ENCODE measurements at regions not wholly inside any gene's neighbourhood (a gene's known extent, or its start where the extent isn't known, plus 50 kb on each side); places are given as distances from the start of the nearest gene placed in this dataset.

GRCh38 chr6:8710668-8711431 lies 275.5 kb upstream of the SLC35B3 start:
- no peaks in the 10 kb centered on the region for H3K36me3 ChIP-seq (ENCODE audit: control insufficient read depth, low read depth, low read length)
- no peak overlapping the region for H3K4me3 ChIP-seq (ENCODE audit: low read length)
- H3K4me1 ChIP-seq (ENCODE audit: control insufficient read depth, low read depth, low read length): peaks cover 1% of the 10 kb centered on the region
- no peaks in the 10 kb centered on the region for H3K9me3 ChIP-seq (ENCODE audit: control insufficient read depth, low read depth, low read length)
- no peaks in the 10 kb centered on the region for H3K27me3 ChIP-seq (ENCODE audit: control insufficient read depth, insufficient read depth, low read length)
- no peak overlapping the region for H3K27ac ChIP-seq (ENCODE audit: low read length)
- no peak overlapping the region for H3K9ac ChIP-seq (ENCODE audit: low read length)

- no peaks in the 10 kb centered on the region for H3K36me3 ChIP-seq (ENCODE audit: control insufficient read depth, low read depth, low read length)
- H3K27ac ChIP-seq (ENCODE audit: low read length): no peak overlapping the region
- no peak overlapping the region for H3K9ac ChIP-seq (ENCODE audit: low read length)
- H3K27me3 ChIP-seq (ENCODE audit: control insufficient read depth, insufficient read depth, low read length): no peaks in the 10 kb centered on the region
- H3K4me1 ChIP-seq (ENCODE audit: control insufficient read depth, low read depth, low read length): peaks cover 8% of the 10 kb centered on the region
- H3K4me3 ChIP-seq (ENCODE audit: low read length): no peak overlapping the region
- H3K9me3 ChIP-seq (ENCODE audit: control insufficient read depth, low read depth, low read length): no peaks in the 10 kb centered on the region
Measured at GRCh38 chr6:8707956-8708772, 272.8 kb upstream of the SLC35B3 start.

GRCh38 chr6:8707369-8707768 lies 272.0 kb upstream of the SLC35B3 start:
- no peak overlapping the region for H3K4me3 ChIP-seq (ENCODE audit: low read length)
- no peak overlapping the region for H3K9ac ChIP-seq (ENCODE audit: low read length)
- H3K9me3 ChIP-seq (ENCODE audit: control insufficient read depth, low read depth, low read length): no peaks in the 10 kb centered on the region
- peaks cover 8% of the 10 kb centered on the region for H3K4me1 ChIP-seq (ENCODE audit: control insufficient read depth, low read depth, low read length)
- no peak overlapping the region for H3K27ac ChIP-seq (ENCODE audit: low read length)
- no peaks in the 10 kb centered on the region for H3K36me3 ChIP-seq (ENCODE audit: control insufficient read depth, low read depth, low read length)
- H3K27me3 ChIP-seq (ENCODE audit: control insufficient read depth, insufficient read depth, low read length): no peaks in the 10 kb centered on the region

GRCh38 chr6:8705435-8706020 lies 270.2 kb upstream of the SLC35B3 start:
- H3K36me3 ChIP-seq (ENCODE audit: control insufficient read depth, low read depth, low read length): no peaks in the 10 kb centered on the region
- H3K9me3 ChIP-seq (ENCODE audit: control insufficient read depth, low read depth, low read length): no peaks in the 10 kb centered on the region
- no peak overlapping the region for H3K9ac ChIP-seq (ENCODE audit: low read length)
- no peaks in the 10 kb centered on the region for H3K27me3 ChIP-seq (ENCODE audit: control insufficient read depth, insufficient read depth, low read length)
- H3K4me3 ChIP-seq (ENCODE audit: low read length): no peak overlapping the region
- H3K4me1 ChIP-seq (ENCODE audit: control insufficient read depth, low read depth, low read length): peaks cover 8% of the 10 kb centered on the region
- H3K27ac ChIP-seq (ENCODE audit: low read length): no peak overlapping the region

GRCh38 chr6:8703059-8703458 lies 267.7 kb upstream of the SLC35B3 start:
- H3K9me3 ChIP-seq (ENCODE audit: control insufficient read depth, low read depth, low read length): no peaks in the 10 kb centered on the region
- no peak overlapping the region for H3K9ac ChIP-seq (ENCODE audit: low read length)
- H3K27me3 ChIP-seq (ENCODE audit: control insufficient read depth, insufficient read depth, low read length): no peaks in the 10 kb centered on the region

GRCh38 chr6:8688821-8689220 lies 253.5 kb upstream of the SLC35B3 start:
- Histone ChIP-seq H3K4me3 (ENCODE audit: low read length) (no peak overlapping the region), H3K9ac (ENCODE audit: low read length) (no peak overlapping the region), H3K27ac (ENCODE audit: low read length) (no peak overlapping the region), H3K36me3 (ENCODE audit: control insufficient read depth, low read depth, low read length) (no peaks in the 10 kb centered on the region), H3K4me1 (ENCODE audit: control insufficient read depth, low read depth, low read length) (no peaks in the 10 kb centered on the region), H3K9me3 (ENCODE audit: control insufficient read depth, low read depth, low read length) (peaks cover 3% of the 10 kb centered on the region), H3K27me3 (ENCODE audit: control insufficient read depth, insufficient read depth, low read length) (no peaks in the 10 kb centered on the region)

More at GRCh38 chr6:8703059-8703458, 267.7 kb upstream of the SLC35B3 start:
- Histone ChIP-seq H3K36me3 (ENCODE audit: control insufficient read depth, low read depth, low read length) (no peaks in the 10 kb centered on the region), H3K27ac (ENCODE audit: low read length) (no peak overlapping the region), H3K4me1 (ENCODE audit: control insufficient read depth, low read depth, low read length) (peaks cover 8% of the 10 kb centered on the region), H3K4me3 (ENCODE audit: low read length) (no peak overlapping the region)

GRCh38 chr6:8686077-8686476 lies 250.7 kb upstream of the SLC35B3 start:
- no peaks in the 10 kb centered on the region for H3K4me1 ChIP-seq (ENCODE audit: control insufficient read depth, low read depth, low read length)
- H3K9ac ChIP-seq (ENCODE audit: low read length): no peak overlapping the region
- no peaks in the 10 kb centered on the region for H3K27me3 ChIP-seq (ENCODE audit: control insufficient read depth, insufficient read depth, low read length)
- H3K27ac ChIP-seq (ENCODE audit: low read length): no peak overlapping the region
- H3K4me3 ChIP-seq (ENCODE audit: low read length): no peak overlapping the region
- no peaks in the 10 kb centered on the region for H3K36me3 ChIP-seq (ENCODE audit: control insufficient read depth, low read depth, low read length)
- H3K9me3 ChIP-seq (ENCODE audit: control insufficient read depth, low read depth, low read length): no peaks in the 10 kb centered on the region

GRCh38 chr6:8683204-8683603 lies 247.9 kb upstream of the SLC35B3 start:
- H3K9me3 ChIP-seq (ENCODE audit: control insufficient read depth, low read depth, low read length): no peaks in the 10 kb centered on the region
- no peak overlapping the region for H3K4me3 ChIP-seq (ENCODE audit: low read length)
- no peak overlapping the region for H3K27ac ChIP-seq (ENCODE audit: low read length)
- H3K9ac ChIP-seq (ENCODE audit: low read length): no peak overlapping the region
- H3K4me1 ChIP-seq (ENCODE audit: control insufficient read depth, low read depth, low read length): no peaks in the 10 kb centered on the region
- no peaks in the 10 kb centered on the region for H3K36me3 ChIP-seq (ENCODE audit: control insufficient read depth, low read depth, low read length)
- H3K27me3 ChIP-seq (ENCODE audit: control insufficient read depth, insufficient read depth, low read length): no peaks in the 10 kb centered on the region

GRCh38 chr6:8679823-8680222 lies 244.5 kb upstream of the SLC35B3 start:
- H3K27me3 ChIP-seq (ENCODE audit: control insufficient read depth, insufficient read depth, low read length): no peaks in the 10 kb centered on the region
- no peaks in the 10 kb centered on the region for H3K9me3 ChIP-seq (ENCODE audit: control insufficient read depth, low read depth, low read length)
- no peak overlapping the region for H3K27ac ChIP-seq (ENCODE audit: low read length)
- no peaks in the 10 kb centered on the region for H3K4me1 ChIP-seq (ENCODE audit: control insufficient read depth, low read depth, low read length)
- H3K36me3 ChIP-seq (ENCODE audit: control insufficient read depth, low read depth, low read length): no peaks in the 10 kb centered on the region
- no peak overlapping the region for H3K4me3 ChIP-seq (ENCODE audit: low read length)
- no peak overlapping the region for H3K9ac ChIP-seq (ENCODE audit: low read length)

GRCh38 chr6:8678466-8678865 lies 243.1 kb upstream of the SLC35B3 start:
- Histone ChIP-seq H3K4me1 (ENCODE audit: control insufficient read depth, low read depth, low read length) (no peaks in the 10 kb centered on the region), H3K36me3 (ENCODE audit: control insufficient read depth, low read depth, low read length) (no peaks in the 10 kb centered on the region), H3K4me3 (ENCODE audit: low read length) (no peak overlapping the region), H3K9me3 (ENCODE audit: control insufficient read depth, low read depth, low read length) (no peaks in the 10 kb centered on the region), H3K27me3 (ENCODE audit: control insufficient read depth, insufficient read depth, low read length) (no peaks in the 10 kb centered on the region), H3K9ac (ENCODE audit: low read length) (no peak overlapping the region), H3K27ac (ENCODE audit: low read length) (no peak overlapping the region)

- Histone ChIP-seq H3K36me3 (ENCODE audit: control insufficient read depth, low read depth, low read length) (no peaks in the 10 kb centered on the region), H3K27ac (ENCODE audit: low read length) (no peak overlapping the region), H3K4me1 (ENCODE audit: control insufficient read depth, low read depth, low read length) (no peaks in the 10 kb centered on the region), H3K27me3 (ENCODE audit: control insufficient read depth, insufficient read depth, low read length) (no peaks in the 10 kb centered on the region), H3K9ac (ENCODE audit: low read length) (no peak overlapping the region), H3K9me3 (ENCODE audit: control insufficient read depth, low read depth, low read length) (no peaks in the 10 kb centered on the region), H3K4me3 (ENCODE audit: low read length) (no peak overlapping the region)
Measured at GRCh38 chr6:8674126-8674525, 238.8 kb upstream of the SLC35B3 start.

All from iPS-18a (cell line).